PFSK-1 (cell line): ENCODE measurements at regions not wholly inside any gene's neighbourhood (a gene's known extent, or its start where the extent isn't known, plus 50 kb on each side); places are given as distances from the start of the nearest gene placed in this dataset.

Experiments
- FOXP2 ChIP-seq: optimal IDR thresholded peaks from 2 replicates; pipeline ENCODE3; 2011; ENCODE audit warnings: borderline replicate concordance, control low read depth, inconsistent platforms; ENCODE audit not compliant: insufficient read depth; ENCODE audit errors: extremely low read length, extremely low read depth
- POLR2AphosphoS5 ChIP-seq: IDR thresholded peaks from 2 replicates; pipeline ENCODE4 v1.6.1; 2012; ENCODE audit warnings: low read depth, mild to moderate bottlenecking, control low read depth, low read length, moderate library complexity
- REST ChIP-seq, 2 experiments: IDR thresholded peaks; 2 replicates each; pipeline versions ENCODE4 v1.6.1 to v1.8.0; 2011 to 2012; ENCODE audit warnings: low read depth in 2 of 2, low read length in 2 of 2, control low read depth in 1 of 2, inconsistent platforms in 1 of 2, mild to moderate bottlenecking in 1 of 2, moderate library complexity in 1 of 2; ENCODE audit not compliant: insufficient read depth in 1 of 2
- SIN3A ChIP-seq: IDR thresholded peaks from 2 replicates; pipeline ENCODE4 v1.6.1; 2012; ENCODE audit warnings: mild to moderate bottlenecking, low read length, moderate library complexity, borderline replicate concordance; ENCODE audit not compliant: insufficient read depth
- TAF1 ChIP-seq: IDR thresholded peaks from 2 replicates; pipeline ENCODE4 v1.6.1; 2012; ENCODE audit warnings: low read length, control low read depth, borderline replicate concordance; ENCODE audit not compliant: insufficient read depth

- TF ChIP-seq FOXP2 (no peak), POLR2AphosphoS5 (no peak), SIN3A (no peak), REST (IDR thresholded peaks at IDR 0.05; ENCODE audit: insufficient read depth in 1 of 2, low read depth in 2 of 2, low read length in 2 of 2) (no peak), TAF1 (no peak)
Measured at GRCh38 chr1:188425687-188426086, 1596.9 kb downstream of the PLA2G4A start.

GRCh38 chr1:188426561-188426960, 1597.8 kb downstream of the PLA2G4A start:
- TF ChIP-seq TAF1 (no peak), REST (IDR thresholded peaks at IDR 0.05; ENCODE audit: insufficient read depth in 1 of 2, low read depth in 2 of 2, low read length in 2 of 2) (no peak), POLR2AphosphoS5 (no peak), FOXP2 (no peak), SIN3A (no peak)

- TF ChIP-seq FOXP2 (no peak), TAF1 (no peak), POLR2AphosphoS5 (no peak), SIN3A (no peak), REST (IDR thresholded peaks at IDR 0.05; ENCODE audit: insufficient read depth in 1 of 2, low read depth in 2 of 2, low read length in 2 of 2) (no peak)
Measured at GRCh38 chr1:188427642-188428041, 1598.9 kb downstream of the PLA2G4A start.

- no peak for TF ChIP-seq POLR2AphosphoS5
- no peak for TF ChIP-seq REST (IDR thresholded peaks at IDR 0.05; ENCODE audit: insufficient read depth in 1 of 2, low read depth in 2 of 2, low read length in 2 of 2)
- no peak for TF ChIP-seq FOXP2
- no peak for TF ChIP-seq SIN3A
- no peak for TF ChIP-seq TAF1
Measured at GRCh38 chr1:188429386-188429785, 1600.6 kb downstream of the PLA2G4A start.

- TF ChIP-seq FOXP2 (no peak), POLR2AphosphoS5 (no peak), SIN3A (no peak), TAF1 (no peak)
Measured at GRCh38 chr1:188432427-188432826, 1603.7 kb downstream of the PLA2G4A start.

GRCh38 chr1:188433425-188433824, 1604.7 kb downstream of the PLA2G4A start:
- TF ChIP-seq REST (IDR thresholded peaks at IDR 0.05; ENCODE audit: insufficient read depth in 1 of 2, low read depth in 2 of 2, low read length in 2 of 2) (no peak), TAF1 (no peak), POLR2AphosphoS5 (no peak), FOXP2 (no peak), SIN3A (no peak)
